Panc1 (cell line): ENCODE measurements at regions not wholly inside any gene's neighbourhood (a gene's known extent, or its start where the extent isn't known, plus 50 kb on each side); places are given as distances from the start of the nearest gene placed in this dataset.

ENCODE experiments used
- ATAC-seq: fragments of 200-7000 bp; cut with Tn5 transposase; 2 replicates; pipeline ENCODE4 v1.9.1; 2020; ENCODE audit warnings: mild to moderate bottlenecking, moderate library complexity
- BruUV-seq: library from RNA; stranded (reverse); fragments of 400-500 nt; replicated peaks from 2 replicates; lab custom pipeline; 2021; lab: Mats Ljungman, UMichigan
- CTCF ChIA-PET: fragments of 300-600 bp; sonication (Branson Sonifier 250); formaldehyde crosslinking; loops from one replicate; lab custom pipeline; 2022; ENCODE audit warnings: antibody characterized with exemption; lab: Charles Lee
- POLR2A ChIA-PET: fragments of 300-600 bp; sonication (Branson Sonifier 250); formaldehyde crosslinking; loops from one replicate; lab custom pipeline; 2022; ENCODE audit warnings: antibody characterized with exemption; lab: Charles Lee
- DNase-seq: peaks from one replicate; pipeline ENCODE4 v3.0.0-alpha.2; 2010; ENCODE audit warnings: low read depth, low spot score
- H3K27ac ChIP-seq: 2 replicates; pipeline ENCODE4 v1.5.1; 2011; ENCODE audit warnings: mild to moderate bottlenecking, low read length, inconsistent platforms
- H3K27me3 ChIP-seq: fragments of 200-500 bp; sonication (Bioruptor generic); 2 replicates; pipeline ENCODE4 v1.6.0; 2014; ENCODE audit warnings: low read length, inconsistent platforms; ENCODE audit not compliant: control insufficient read depth, insufficient read depth
- H3K36me3 ChIP-seq: fragments of 200-500 bp; sonication (Bioruptor generic); 2 replicates; pipeline ENCODE4 v1.5.1; 2014; ENCODE audit warnings: inconsistent platforms, mild to moderate bottlenecking, low read length, moderate library complexity; ENCODE audit not compliant: control insufficient read depth, insufficient read depth
- H3K4me1 ChIP-seq: 2 replicates; pipeline ENCODE4 v1.5.1; 2011; ENCODE audit warnings: inconsistent platforms, mild to moderate bottlenecking, low read length, moderate library complexity; ENCODE audit not compliant: control insufficient read depth, insufficient read depth
- H3K4me3 ChIP-seq, 2 experiments: 2 replicates each; pipeline ENCODE4 v1.5.1; 2011 to 2012; ENCODE audit warnings: low read depth in 2 of 2, low read length in 2 of 2, mild to moderate bottlenecking in 2 of 2, inconsistent platforms in 1 of 2, moderate library complexity in 1 of 2
- H3K9me3 ChIP-seq: fragments of 200-500 bp; sonication (Bioruptor generic); 2 replicates; pipeline ENCODE4 v1.5.1; 2014; ENCODE audit warnings: low read depth, mild to moderate bottlenecking, inconsistent platforms, low read length, moderate library complexity; ENCODE audit not compliant: control insufficient read depth, insufficient read depth
- CTCF ChIP-seq: fragments of 450-650 bp; IDR thresholded peaks from 2 replicates; pipeline ENCODE4 v1.5.1; 2017; ENCODE audit warnings: mild to moderate bottlenecking
- POLR2AphosphoS5 ChIP-seq: IDR thresholded peaks from 2 replicates; pipeline ENCODE4 v1.6.1; 2012; ENCODE audit warnings: mild to moderate bottlenecking, low read depth, low read length, moderate library complexity
- REST ChIP-seq, 2 experiments: IDR thresholded peaks; 2 replicates each; pipeline ENCODE4 v1.6.1; 2011 to 2012; ENCODE audit warnings: low read depth in 2 of 2, control low read depth in 1 of 2, low read length in 1 of 2, mild to moderate bottlenecking in 1 of 2, moderate library complexity in 1 of 2; ENCODE audit not compliant: insufficient read depth in 1 of 2
- SIN3A ChIP-seq: IDR thresholded peaks from 2 replicates; pipeline ENCODE4 v1.6.1; 2012; ENCODE audit warnings: low read depth, mild to moderate bottlenecking, low read length, moderate library complexity, borderline replicate concordance; ENCODE audit not compliant: insufficient read depth
- TCF7L2 ChIP-seq: IDR thresholded peaks from 2 replicates; pipeline ENCODE4 v1.6.1; 2011; ENCODE audit warnings: mild to moderate bottlenecking, low read depth, low read length, inconsistent platforms
- in situ Hi-C: cut with HindIII; loops from 2 replicates; pipeline ENCODE4 v1.10.0; 2016; ENCODE audit warnings: low sequenced_read_pairs, low pct_unique_long_range_greater_than_20kb
- intact Hi-C: fragments of 100-400 bp; cut with micrococcal nuclease; formaldehyde crosslinking; loops from one replicate; pipeline ENCODE4 v1.10.0; 2022; ENCODE audit not compliant: unreplicated experiment

GRCh38 chr7:12809476-12809875 is 122.0 kb downstream of the ARL4A start:
- ATAC-seq (no peak), DNase-seq (no peak)
- no peaks in the 10 kb centered on the region for H3K27me3 ChIP-seq
- in situ Hi-C loops: no loop called here
- H3K9me3 ChIP-seq: no peaks in the 10 kb centered on the region
- TF ChIP-seq TCF7L2: no peak
- TF ChIP-seq REST (IDR thresholded peaks at IDR 0.05; ENCODE audit: insufficient read depth in 1 of 2, low read depth in 2 of 2, low read length in 1 of 2): no peak
- TF ChIP-seq CTCF: no peak
- no peak for TF ChIP-seq POLR2AphosphoS5
- no peak for TF ChIP-seq SIN3A
- BruUV-seq: no TSS peak
- H3K27ac ChIP-seq: no peak overlapping the region
- ChIA-PET POLR2A (no interaction called here), CTCF (no interaction called here)
- H3K36me3 ChIP-seq: no peaks in the 10 kb centered on the region
- intact Hi-C loops: no loop called here
- H3K4me1 ChIP-seq: no peaks in the 10 kb centered on the region
- H3K4me3 ChIP-seq: no peak overlapping the region

GRCh38 chr7:12812111-12812510 is 124.7 kb downstream of the ARL4A start:
- Histone ChIP-seq H3K4me1 (no peaks in the 10 kb centered on the region), H3K27ac (no peak overlapping the region), H3K27me3 (no peaks in the 10 kb centered on the region), H3K9me3 (no peaks in the 10 kb centered on the region), H3K36me3 (no peaks in the 10 kb centered on the region), H3K4me3 (no peak overlapping the region)
- ChIA-PET POLR2A (no interaction called here), CTCF (no interaction called here)
- TF ChIP-seq SIN3A: no peak
- TF ChIP-seq TCF7L2: no peak
- no peak for TF ChIP-seq REST (IDR thresholded peaks at IDR 0.05; ENCODE audit: insufficient read depth in 1 of 2, low read depth in 2 of 2, low read length in 1 of 2)
- TF ChIP-seq CTCF: no peak
- TF ChIP-seq POLR2AphosphoS5: no peak
- ATAC-seq (no peak), DNase-seq (no peak)
- in situ Hi-C loops: no loop called here
- BruUV-seq: no TSS peak
- intact Hi-C loops: no loop called here
